HG03571 (cell line): ENCODE measurements at regions not wholly inside any gene's neighbourhood (a gene's known extent, or its start where the extent isn't known, plus 50 kb on each side); places are given as distances from the start of the nearest gene placed in this dataset.

Source experiments
- ATAC-seq: cut with Tn5 transposase; IDR thresholded peaks from one replicate; pipeline ENCODE4 v1.9.1; 2021; ENCODE audit not compliant: unreplicated experiment

GRCh38 chr1:25061261-25061995 is 131.4 kb upstream of the RUNX3 start:
- ATAC-seq = no peak

GRCh38 chr1:25057188-25057587 is 127.1 kb upstream of the RUNX3 start:
- no peak for ATAC-seq

- ATAC-seq = no peak
Observed at GRCh38 chr1:25056536-25056935, 126.5 kb upstream of the RUNX3 start.

- ATAC-seq = no peak
Observed at GRCh38 chr1:25055961-25056360, 125.9 kb upstream of the RUNX3 start.

GRCh38 chr1:25055324-25055780 is 125.3 kb upstream of the RUNX3 start:
- ATAC-seq = no peak

- ATAC-seq = no peak
Observed at GRCh38 chr1:25054526-25055323, 124.6 kb upstream of the RUNX3 start.

GRCh38 chr1:25053576-25054250 is 123.6 kb upstream of the RUNX3 start:
- no peak for ATAC-seq

GRCh38 chr1:25051906-25052305 is 121.8 kb upstream of the RUNX3 start:
- no peak for ATAC-seq

GRCh38 chr1:25051504-25051903 is 121.4 kb upstream of the RUNX3 start:
- ATAC-seq = no peak

- no peak for ATAC-seq
Observed at GRCh38 chr1:25050165-25050564, 120.1 kb upstream of the RUNX3 start.

- ATAC-seq = no peak
Observed at GRCh38 chr1:25049190-25049589, 119.1 kb upstream of the RUNX3 start.

- ATAC-seq = no peak
Observed at GRCh38 chr1:25048728-25049127, 118.7 kb upstream of the RUNX3 start.

- ATAC-seq = no peak
Observed at GRCh38 chr1:25047506-25048240, 117.6 kb upstream of the RUNX3 start.

- no peak for ATAC-seq
Observed at GRCh38 chr1:25046194-25046532, 116.1 kb upstream of the RUNX3 start.

- ATAC-seq = no peak
Observed at GRCh38 chr1:25045480-25046193, 115.6 kb upstream of the RUNX3 start.

GRCh38 chr1:25043228-25043580 is 113.1 kb upstream of the RUNX3 start:
- no peak for ATAC-seq

GRCh38 chr1:25042331-25043227 is 112.5 kb upstream of the RUNX3 start:
- no peak for ATAC-seq

GRCh38 chr1:25041916-25042315 is 111.8 kb upstream of the RUNX3 start:
- no peak for ATAC-seq

GRCh38 chr1:25040122-25040685 is 110.1 kb upstream of the RUNX3 start:
- no peak for ATAC-seq
